Gastrocnemius medialis (tissue), 4 donors: ENCODE measurements at regions not wholly inside any gene's neighbourhood (a gene's known extent, or its start where the extent isn't known, plus 50 kb on each side); places are given as distances from the start of the nearest gene placed in this dataset.

ENCODE experiments used
- CTCF ChIP-seq, 5 experiments: fragments of 450-650 bp in 3 of 5; fragments of 200-600 bp in 2 of 5; sonication (generic) in 2 of 5; IDR thresholded peaks in 4 of 5; conservative IDR thresholded peaks in 1 of 5; 1 replicate in 4 of 5; 2 replicates in 1 of 5; pipeline ENCODE4 v1.5.1; 2016 to 2019; ENCODE audit warnings: antibody characterized with exemption in 5 of 5, mild to moderate bottlenecking in 3 of 5, moderate library complexity in 3 of 5
- POLR2A ChIP-seq, 2 donors: fragments of 450-650 bp; IDR thresholded peaks; one replicate each; pipeline ENCODE4 v1.6.1; 2017; ENCODE audit warnings: antibody characterized with exemption in 2 of 2, mild to moderate bottlenecking in 2 of 2, moderate library complexity in 2 of 2

GRCh38 chr1:165011991-165012531 is 344.5 kb downstream of the LMX1A start:
- TF ChIP-seq CTCF (IDR thresholded peaks at IDR 0.05 in 4 of 5, conservative IDR thresholded peaks at IDR 0.05 in 1 of 5) = no peak
- no peak for TF ChIP-seq POLR2A (IDR thresholded peaks at IDR 0.05)
